Astrocyte (in vitro differentiated cells and primary cell): ENCODE measurements at regions not wholly inside any gene's neighbourhood (a gene's known extent, or its start where the extent isn't known, plus 50 kb on each side); places are given as distances from the start of the nearest gene placed in this dataset.

Experiments used
- DNase-seq: peaks from one replicate; pipeline ENCODE4 v3.0.0-alpha.2; 2010; ENCODE audit warnings: low read depth
- FAIRE-seq: peaks from 2 replicates; lab custom pipeline; 2011; peaks lifted over from hg19 to GRCh38; lab: Jason Lieb, UNC
- H2AFZ ChIP-seq: 2 replicates; pipeline ENCODE4 v1.6.0; 2012; ENCODE audit warnings: low read depth, low read length, inconsistent platforms
- H3K27ac ChIP-seq: 2 replicates; pipeline ENCODE4 v1.5.1; 2011; ENCODE audit warnings: low read depth, low read length, inconsistent platforms
- H3K27me3 ChIP-seq: 2 replicates; pipeline ENCODE4 v1.6.0; 2011; ENCODE audit warnings: low read length, inconsistent platforms; ENCODE audit not compliant: insufficient read depth
- H3K36me3 ChIP-seq: 2 replicates; pipeline ENCODE4 v1.5.1; 2011; ENCODE audit warnings: low read length, inconsistent platforms; ENCODE audit not compliant: insufficient read depth
- H3K4me1 ChIP-seq: 2 replicates; pipeline ENCODE4 v1.5.1; 2011; ENCODE audit warnings: low read length, inconsistent platforms; ENCODE audit not compliant: insufficient read depth
- H3K4me2 ChIP-seq: 2 replicates; pipeline ENCODE4 v1.6.0; 2012; ENCODE audit warnings: low read length, inconsistent platforms
- H3K4me3 ChIP-seq: 2 replicates; pipeline ENCODE4 v1.5.1; 2011; ENCODE audit warnings: low read depth, mild to moderate bottlenecking, low read length, inconsistent platforms; ENCODE audit not compliant: insufficient read depth
- H3K79me2 ChIP-seq: 2 replicates; pipeline ENCODE4 v1.6.0; 2012; ENCODE audit warnings: mild to moderate bottlenecking, low read length, inconsistent platforms; ENCODE audit not compliant: insufficient read depth
- H3K9ac ChIP-seq: 2 replicates; pipeline ENCODE4 v1.6.0; 2012; ENCODE audit warnings: mild to moderate bottlenecking, low read length, inconsistent platforms
- H3K9me3 ChIP-seq: 2 replicates; pipeline ENCODE4 v1.5.1; 2012; ENCODE audit warnings: low read depth, mild to moderate bottlenecking, low read length, inconsistent platforms; ENCODE audit not compliant: insufficient read depth
- H4K20me1 ChIP-seq: 2 replicates; pipeline ENCODE4 v1.6.0; 2012; ENCODE audit warnings: low read length, inconsistent platforms; ENCODE audit not compliant: insufficient read depth
- H3K27ac Mint-ChIP-seq: one replicate; pipeline ENCODE4 v1.8.0; 2021; ENCODE audit warnings: mild to moderate bottlenecking, mixed read lengths; ENCODE audit not compliant: unreplicated experiment
- H3K27me3 Mint-ChIP-seq: one replicate; pipeline ENCODE4 v1.8.0; 2021; ENCODE audit warnings: low read depth, mixed read lengths; ENCODE audit not compliant: unreplicated experiment
- H3K36me3 Mint-ChIP-seq: one replicate; pipeline ENCODE4 v1.8.0; 2021; ENCODE audit warnings: low read depth, mixed read lengths; ENCODE audit not compliant: unreplicated experiment
- H3K4me1 Mint-ChIP-seq: one replicate; pipeline ENCODE4 v1.8.0; 2021; ENCODE audit warnings: low read depth, mixed read lengths; ENCODE audit not compliant: unreplicated experiment
- H3K4me3 Mint-ChIP-seq: one replicate; pipeline ENCODE4 v1.8.0; 2021; ENCODE audit warnings: mild to moderate bottlenecking, moderate library complexity, mixed read lengths; ENCODE audit not compliant: unreplicated experiment
- H3K9me3 Mint-ChIP-seq: one replicate; pipeline ENCODE4 v1.8.0; 2021; ENCODE audit warnings: mild to moderate bottlenecking, mixed read lengths; ENCODE audit not compliant: unreplicated experiment
- EZH2 ChIP-seq: IDR thresholded peaks from 2 replicates; pipeline ENCODE4 v1.6.1; 2012; ENCODE audit warnings: mild to moderate bottlenecking, low read length, inconsistent platforms; ENCODE audit not compliant: insufficient read depth
- TF ChIP-seq, protein P1 (sequence below): IDR thresholded peaks from 2 replicates; pipeline ENCODE4 v1.5.1; 2011; ENCODE audit warnings: low read depth, mild to moderate bottlenecking, inconsistent platforms, low read length, moderate library complexity; ENCODE audit not compliant: insufficient read depth

DNA sequence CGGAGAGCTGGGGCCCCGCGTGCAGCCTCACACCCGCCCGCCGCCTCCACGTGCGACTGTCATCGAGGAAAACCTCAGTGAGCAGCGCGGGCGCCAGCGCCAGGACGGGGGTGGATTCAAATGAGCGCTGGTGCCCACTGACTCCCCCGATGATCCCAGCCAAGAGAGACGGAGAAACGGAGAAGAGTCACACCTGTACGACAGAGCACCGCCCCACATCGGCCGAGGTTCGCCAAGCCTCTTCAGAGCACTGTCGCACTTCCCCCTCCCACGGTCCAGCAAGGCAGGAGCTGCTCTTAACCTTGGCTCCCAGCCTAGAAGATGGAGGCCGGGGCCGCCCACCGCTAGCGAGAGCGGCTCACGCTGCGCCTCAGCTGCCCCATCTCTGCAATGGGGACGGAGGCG, 130.9 kb upstream of the IQSEC1 start:
- Histone ChIP-seq H3K27ac (no peak overlapping the region), H3K9me3 (no peaks in the 10 kb centered on the region), H3K4me3 (no peak overlapping the region), H3K36me3 (no peaks in the 10 kb centered on the region), H4K20me1 (no peaks in the 10 kb centered on the region), H3K4me2 (no peak overlapping the region), H2AFZ (no peak overlapping the region), H3K79me2 (no peaks in the 10 kb centered on the region), H3K9ac (no peak overlapping the region), H3K27me3 (peaks cover 21% of the 10 kb centered on the region), H3K4me1 (no peaks in the 10 kb centered on the region)
- Mint-ChIP-seq H3K4me1 (peaks cover 3% of the 10 kb centered on the region), H3K9me3 (no peaks in the 10 kb centered on the region), H3K27ac (no peak overlapping the region), H3K36me3 (no peaks in the 10 kb centered on the region), H3K4me3 (no peak overlapping the region), H3K27me3 (peaks cover 48% of the 10 kb centered on the region)
- DNase-seq (no peak), FAIRE-seq (no peak)
- peak; percentile 32 for TF ChIP-seq EZH2
- TF ChIP-seq, protein P1, sequence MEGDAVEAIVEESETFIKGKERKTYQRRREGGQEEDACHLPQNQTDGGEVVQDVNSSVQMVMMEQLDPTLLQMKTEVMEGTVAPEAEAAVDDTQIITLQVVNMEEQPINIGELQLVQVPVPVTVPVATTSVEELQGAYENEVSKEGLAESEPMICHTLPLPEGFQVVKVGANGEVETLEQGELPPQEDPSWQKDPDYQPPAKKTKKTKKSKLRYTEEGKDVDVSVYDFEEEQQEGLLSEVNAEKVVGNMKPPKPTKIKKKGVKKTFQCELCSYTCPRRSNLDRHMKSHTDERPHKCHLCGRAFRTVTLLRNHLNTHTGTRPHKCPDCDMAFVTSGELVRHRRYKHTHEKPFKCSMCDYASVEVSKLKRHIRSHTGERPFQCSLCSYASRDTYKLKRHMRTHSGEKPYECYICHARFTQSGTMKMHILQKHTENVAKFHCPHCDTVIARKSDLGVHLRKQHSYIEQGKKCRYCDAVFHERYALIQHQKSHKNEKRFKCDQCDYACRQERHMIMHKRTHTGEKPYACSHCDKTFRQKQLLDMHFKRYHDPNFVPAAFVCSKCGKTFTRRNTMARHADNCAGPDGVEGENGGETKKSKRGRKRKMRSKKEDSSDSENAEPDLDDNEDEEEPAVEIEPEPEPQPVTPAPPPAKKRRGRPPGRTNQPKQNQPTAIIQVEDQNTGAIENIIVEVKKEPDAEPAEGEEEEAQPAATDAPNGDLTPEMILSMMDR = no peak

DNA sequence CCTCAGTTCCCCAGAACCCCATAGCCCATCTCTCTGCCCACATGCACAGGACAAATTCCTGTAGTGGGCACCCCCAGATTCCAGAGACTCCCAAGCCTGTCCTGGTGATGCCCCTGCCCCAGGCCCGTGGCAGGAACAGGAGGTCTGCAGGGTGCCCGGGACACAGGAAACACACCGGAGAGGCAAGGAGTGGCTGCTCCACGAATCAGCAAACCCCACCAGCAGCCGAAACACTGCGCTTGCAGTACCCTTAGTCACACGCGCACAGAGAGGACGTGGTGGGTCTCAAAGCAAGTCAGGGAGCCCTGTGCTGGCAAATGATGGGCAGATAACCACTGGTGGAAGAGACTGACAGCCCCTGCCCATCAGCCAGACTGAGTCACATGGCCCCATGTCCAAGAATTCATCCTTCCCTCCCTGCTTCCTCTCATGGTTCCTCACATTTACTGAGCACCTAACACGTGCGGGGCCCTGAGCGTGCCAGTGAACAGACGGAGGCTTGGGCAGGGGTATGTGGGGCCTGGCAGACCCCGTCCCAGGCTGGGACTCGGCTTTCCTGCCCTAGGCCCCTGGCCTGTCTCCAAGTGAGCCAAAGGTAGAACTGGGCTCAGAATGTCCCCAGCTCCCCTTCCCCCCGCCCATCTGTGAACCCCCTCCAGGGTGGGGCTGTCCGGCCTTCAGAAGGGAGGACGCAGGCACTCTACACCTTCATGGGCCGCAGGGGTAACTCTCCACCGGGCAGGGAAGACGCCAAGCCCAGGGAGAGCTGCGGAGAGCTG, 130.4 kb upstream of the IQSEC1 start:
- no peaks in the 10 kb centered on the region for H3K9me3 Mint-ChIP-seq
- Histone ChIP-seq H2AFZ (no peak overlapping the region), H4K20me1 (no peaks in the 10 kb centered on the region), H3K4me2 (no peak overlapping the region), H3K4me1 (no peaks in the 10 kb centered on the region), H3K27ac (no peak overlapping the region), H3K79me2 (no peaks in the 10 kb centered on the region), H3K27me3 (peaks cover 21% of the 10 kb centered on the region), H3K4me3 (no peak overlapping the region), H3K9ac (no peak overlapping the region), H3K9me3 (no peaks in the 10 kb centered on the region), H3K36me3 (no peaks in the 10 kb centered on the region)
- peaks cover 3% of the 10 kb centered on the region for H3K4me1 Mint-ChIP-seq
- peaks cover 51% of the 10 kb centered on the region for H3K27me3 Mint-ChIP-seq
- no peak overlapping the region for H3K4me3 Mint-ChIP-seq
- no peak overlapping the region for H3K27ac Mint-ChIP-seq
- no peaks in the 10 kb centered on the region for H3K36me3 Mint-ChIP-seq
- FAIRE-seq (no peak), DNase-seq (no peak)
- TF ChIP-seq, protein P1 = no peak
- TF ChIP-seq EZH2 = no peak

DNA sequence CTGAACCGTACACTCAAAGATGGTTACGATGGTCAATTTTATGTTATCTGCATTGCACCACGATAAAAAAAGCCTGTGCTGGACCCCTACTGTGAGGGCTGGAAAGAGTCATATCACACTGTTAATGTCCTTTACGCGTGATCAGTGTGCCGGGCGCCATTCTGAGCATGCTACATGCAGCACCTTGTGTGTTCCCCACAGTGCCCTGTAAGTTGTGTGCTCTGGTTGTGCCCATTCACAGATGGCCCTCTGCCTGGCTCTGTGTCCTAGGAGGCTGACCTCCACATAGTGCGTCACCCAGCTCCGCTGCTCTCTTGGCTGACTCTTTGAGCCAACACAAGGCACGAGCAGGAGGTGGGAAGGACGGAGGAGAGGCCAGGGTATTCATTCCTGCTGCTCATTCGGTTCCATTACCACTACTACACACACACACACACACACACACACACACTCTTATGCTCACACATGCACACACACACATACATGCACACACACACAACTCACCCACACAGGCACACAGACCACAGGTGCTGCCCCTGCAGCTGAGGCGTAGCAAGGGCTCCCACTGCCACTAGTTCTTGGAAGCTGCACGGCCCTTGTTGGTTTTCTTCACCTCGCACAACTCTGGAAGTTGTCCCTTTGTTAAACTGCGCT, 129.6 kb upstream of the IQSEC1 start:
- H3K9ac ChIP-seq = no peak overlapping the region
- TF ChIP-seq, protein P1 = no peak
- no peak for TF ChIP-seq EZH2
- Mint-ChIP-seq H3K36me3 (no peaks in the 10 kb centered on the region), H3K4me1 (peaks cover 3% of the 10 kb centered on the region), H3K9me3 (no peaks in the 10 kb centered on the region), H3K27me3 (peaks cover 50% of the 10 kb centered on the region), H3K4me3 (no peak overlapping the region), H3K27ac (no peak overlapping the region)
- no peaks in the 10 kb centered on the region for H3K9me3 ChIP-seq
- FAIRE-seq (no peak), DNase-seq (no peak)
- H3K79me2 ChIP-seq = no peaks in the 10 kb centered on the region
- no peak overlapping the region for H3K27ac ChIP-seq
- no peak overlapping the region for H2AFZ ChIP-seq
- H3K36me3 ChIP-seq = no peaks in the 10 kb centered on the region
- no peaks in the 10 kb centered on the region for H4K20me1 ChIP-seq
- peaks cover 21% of the 10 kb centered on the region for H3K27me3 ChIP-seq
- no peaks in the 10 kb centered on the region for H3K4me1 ChIP-seq
- no peak overlapping the region for H3K4me2 ChIP-seq
- H3K4me3 ChIP-seq = no peak overlapping the region
